Osteoblast (primary cell): ENCODE measurements at regions not wholly inside any gene's neighbourhood (a gene's known extent, or its start where the extent isn't known, plus 50 kb on each side); places are given as distances from the start of the nearest gene placed in this dataset.

Experiments used
- DNase-seq: peaks from one replicate; pipeline ENCODE4 v3.0.0; 2011; ENCODE audit warnings: low spot score, mixed read lengths; ENCODE audit not compliant: insufficient read length; ENCODE audit errors: missing footprints
- H2AFZ ChIP-seq: 2 replicates; pipeline ENCODE4 v1.6.0; 2011; ENCODE audit warnings: mild to moderate bottlenecking, low read length
- H3K27ac ChIP-seq: 2 replicates; pipeline ENCODE4 v1.5.1; 2011; ENCODE audit warnings: mild to moderate bottlenecking, low read depth, low read length, moderate library complexity
- H3K27me3 ChIP-seq: 2 replicates; pipeline ENCODE4 v1.6.0; 2012; ENCODE audit warnings: mild to moderate bottlenecking, control low read depth, inconsistent platforms, low read length, moderate library complexity; ENCODE audit not compliant: insufficient read depth
- H3K36me3 ChIP-seq: 2 replicates; pipeline ENCODE4 v1.5.1; 2011; ENCODE audit warnings: mild to moderate bottlenecking, low read length, control low read depth, moderate library complexity; ENCODE audit not compliant: insufficient read depth
- H3K4me1 ChIP-seq: 2 replicates; pipeline ENCODE4 v1.5.1; 2011; ENCODE audit warnings: mild to moderate bottlenecking, low read length, control low read depth, moderate library complexity; ENCODE audit not compliant: insufficient read depth
- H3K4me2 ChIP-seq: 2 replicates; pipeline ENCODE4 v1.6.0; 2011; ENCODE audit warnings: mild to moderate bottlenecking, low read length; ENCODE audit not compliant: insufficient read depth
- H3K4me3 ChIP-seq: fragments of 200-600 bp; sonication (generic); 3 replicates; pipeline ENCODE4 v1.5.1; 2012; ENCODE audit warnings: mild to moderate bottlenecking, low read length, inconsistent platforms; ENCODE audit not compliant: insufficient read depth
- H3K79me2 ChIP-seq: 2 replicates; pipeline ENCODE4 v1.6.0; 2012; ENCODE audit warnings: mild to moderate bottlenecking, low read length, control low read depth, inconsistent platforms; ENCODE audit not compliant: insufficient read depth
- H3K9me3 ChIP-seq: 2 replicates; pipeline ENCODE4 v1.5.1; 2011; ENCODE audit warnings: low read depth, low read length, control low read depth
- H4K20me1 ChIP-seq: 2 replicates; pipeline ENCODE4 v1.6.0; 2012; ENCODE audit warnings: mild to moderate bottlenecking, low read length, control low read depth; ENCODE audit not compliant: insufficient read depth
- TF ChIP-seq, protein P1 (sequence below): IDR thresholded peaks from 2 replicates; pipeline ENCODE4 v1.5.1; 2011; ENCODE audit warnings: mild to moderate bottlenecking, low read depth, low read length, moderate library complexity; ENCODE audit errors: extremely low read depth

DNA sequence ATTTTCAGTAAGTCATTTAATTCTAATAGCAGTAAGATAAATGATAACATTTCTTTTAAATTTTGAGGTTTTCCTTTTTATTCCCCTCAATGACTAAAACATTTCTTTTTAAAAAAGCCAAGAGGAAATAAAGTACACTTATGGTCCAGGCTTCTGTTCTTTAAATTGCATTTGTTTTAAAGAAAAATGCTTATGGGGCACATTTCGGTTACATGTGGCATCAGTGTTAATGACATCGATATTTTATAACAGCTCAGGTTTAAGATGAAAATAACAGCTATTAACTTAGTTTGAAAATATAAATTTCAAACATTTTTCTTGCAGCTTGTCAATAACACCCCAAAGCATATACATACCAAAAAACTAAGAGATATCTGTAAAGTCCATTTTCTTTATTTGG, 1161.1 kb downstream of the PCDH18 start:
- Histone ChIP-seq H3K4me3 (no peak overlapping the region), H3K27ac (no peak overlapping the region), H3K4me2 (no peak overlapping the region), H3K36me3 (no peaks in the 10 kb centered on the region), H4K20me1 (no peaks in the 10 kb centered on the region), H2AFZ (no peak overlapping the region), H3K4me1 (no peaks in the 10 kb centered on the region), H3K27me3 (no peaks in the 10 kb centered on the region), H3K9me3 (no peaks in the 10 kb centered on the region), H3K79me2 (no peaks in the 10 kb centered on the region)
- TF ChIP-seq, protein P1, sequence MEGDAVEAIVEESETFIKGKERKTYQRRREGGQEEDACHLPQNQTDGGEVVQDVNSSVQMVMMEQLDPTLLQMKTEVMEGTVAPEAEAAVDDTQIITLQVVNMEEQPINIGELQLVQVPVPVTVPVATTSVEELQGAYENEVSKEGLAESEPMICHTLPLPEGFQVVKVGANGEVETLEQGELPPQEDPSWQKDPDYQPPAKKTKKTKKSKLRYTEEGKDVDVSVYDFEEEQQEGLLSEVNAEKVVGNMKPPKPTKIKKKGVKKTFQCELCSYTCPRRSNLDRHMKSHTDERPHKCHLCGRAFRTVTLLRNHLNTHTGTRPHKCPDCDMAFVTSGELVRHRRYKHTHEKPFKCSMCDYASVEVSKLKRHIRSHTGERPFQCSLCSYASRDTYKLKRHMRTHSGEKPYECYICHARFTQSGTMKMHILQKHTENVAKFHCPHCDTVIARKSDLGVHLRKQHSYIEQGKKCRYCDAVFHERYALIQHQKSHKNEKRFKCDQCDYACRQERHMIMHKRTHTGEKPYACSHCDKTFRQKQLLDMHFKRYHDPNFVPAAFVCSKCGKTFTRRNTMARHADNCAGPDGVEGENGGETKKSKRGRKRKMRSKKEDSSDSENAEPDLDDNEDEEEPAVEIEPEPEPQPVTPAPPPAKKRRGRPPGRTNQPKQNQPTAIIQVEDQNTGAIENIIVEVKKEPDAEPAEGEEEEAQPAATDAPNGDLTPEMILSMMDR = no peak
- no peak for DNase-seq

DNA sequence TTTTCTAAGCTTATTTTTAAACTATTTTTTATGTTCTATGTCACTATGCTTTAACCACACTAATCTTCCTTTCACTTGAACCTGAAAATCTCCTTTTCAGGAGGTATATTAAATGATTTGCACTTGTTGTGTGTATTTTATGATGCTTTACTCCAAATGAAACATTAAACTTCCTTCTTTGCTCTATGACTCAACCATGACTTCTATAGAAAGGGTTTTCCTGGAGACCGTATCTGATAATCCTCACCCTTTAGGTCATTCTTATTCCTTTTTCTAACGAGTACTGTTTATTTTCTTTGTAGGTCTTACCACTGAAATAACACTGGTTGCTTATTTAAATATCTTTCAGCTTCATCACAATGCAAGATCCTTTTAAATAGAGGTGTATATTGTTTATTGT, 1163.2 kb downstream of the PCDH18 start:
- H3K4me2 ChIP-seq = no peak overlapping the region

DNA sequence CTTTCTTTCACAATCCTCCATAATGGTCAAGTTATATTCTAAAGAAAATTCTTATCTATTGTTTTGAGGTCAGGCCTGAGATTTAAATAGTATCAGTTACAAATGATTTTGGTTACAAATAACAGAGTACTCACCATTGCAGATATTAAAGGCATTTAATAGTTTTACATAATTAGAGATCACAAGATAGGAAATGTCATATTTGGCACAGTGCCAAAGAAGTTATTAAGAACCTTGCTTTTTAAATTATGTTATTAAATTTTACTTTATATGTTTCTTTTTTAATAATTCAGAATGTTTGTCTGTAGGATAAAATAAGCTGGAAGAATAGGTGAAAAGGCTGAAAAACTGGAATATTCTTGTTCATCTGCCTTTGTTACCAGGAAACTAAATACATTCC, 1174.7 kb downstream of the PCDH18 start:
- Histone ChIP-seq H3K4me3 (no peak overlapping the region), H3K79me2 (no peaks in the 10 kb centered on the region), H3K4me1 (no peaks in the 10 kb centered on the region), H3K4me2 (no peak overlapping the region), H3K36me3 (no peaks in the 10 kb centered on the region), H3K27ac (no peak overlapping the region), H4K20me1 (no peaks in the 10 kb centered on the region), H2AFZ (no peak overlapping the region), H3K27me3 (no peaks in the 10 kb centered on the region), H3K9me3 (no peaks in the 10 kb centered on the region)
- TF ChIP-seq, protein P1 = no peak
- DNase-seq = no peak

More for the DNA sequence above, 1163.2 kb downstream of the PCDH18 start:
- H3K36me3 ChIP-seq = no peaks in the 10 kb centered on the region
- no peaks in the 10 kb centered on the region for H3K79me2 ChIP-seq
- no peak overlapping the region for H3K4me3 ChIP-seq
- H3K9me3 ChIP-seq = no peaks in the 10 kb centered on the region
- H3K27me3 ChIP-seq = no peaks in the 10 kb centered on the region
- H4K20me1 ChIP-seq = no peaks in the 10 kb centered on the region
- H3K4me1 ChIP-seq = no peaks in the 10 kb centered on the region
- TF ChIP-seq, protein P1 = no peak
- no peak for DNase-seq
- no peak overlapping the region for H2AFZ ChIP-seq
- H3K27ac ChIP-seq = no peak overlapping the region

DNA sequence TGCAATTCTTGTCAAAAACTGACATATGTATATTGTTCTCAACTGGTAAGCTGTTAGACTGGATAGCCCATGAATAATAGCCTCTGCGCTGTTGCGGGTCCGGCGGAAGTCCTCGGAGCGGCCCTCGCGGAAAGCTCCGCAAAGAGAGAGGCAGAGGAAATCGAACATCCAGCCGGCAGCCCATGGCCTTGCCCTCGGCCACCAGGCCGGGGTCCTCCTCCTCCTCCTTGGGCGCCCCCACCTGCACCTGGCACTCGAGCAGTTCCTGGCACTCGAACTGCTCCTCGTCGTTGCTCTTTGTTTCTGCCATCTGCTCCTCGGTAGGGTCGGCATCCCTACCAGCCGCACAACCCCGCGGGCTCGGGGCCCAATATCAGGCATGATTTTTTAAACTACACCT, 1176.3 kb downstream of the PCDH18 start:
- H4K20me1 ChIP-seq = no peaks in the 10 kb centered on the region
- TF ChIP-seq, protein P1 = no peak
- H3K9me3 ChIP-seq = no peaks in the 10 kb centered on the region
- no peak for DNase-seq
- no peak overlapping the region for H2AFZ ChIP-seq
- no peaks in the 10 kb centered on the region for H3K4me1 ChIP-seq
- no peaks in the 10 kb centered on the region for H3K36me3 ChIP-seq
- H3K27me3 ChIP-seq = no peaks in the 10 kb centered on the region
- no peaks in the 10 kb centered on the region for H3K79me2 ChIP-seq
- no peak overlapping the region for H3K4me2 ChIP-seq
- H3K4me3 ChIP-seq = no peak overlapping the region
- H3K27ac ChIP-seq = no peak overlapping the region
